AG09319 (cell line): ENCODE measurements at regions not wholly inside any gene's neighbourhood (a gene's known extent, or its start where the extent isn't known, plus 50 kb on each side); places are given as distances from the start of the nearest gene placed in this dataset.

Experiments
- DNase-seq: peaks from one replicate; pipeline ENCODE4 v3.0.0-alpha.2; 2010; ENCODE audit warnings: low read depth; ENCODE audit errors: extremely low read depth
- CTCF ChIP-seq: IDR thresholded peaks from 2 replicates; pipeline ENCODE4 v1.5.1; 2011; ENCODE audit warnings: low read depth, mild to moderate bottlenecking, inconsistent platforms, low read length, moderate library complexity

DNA sequence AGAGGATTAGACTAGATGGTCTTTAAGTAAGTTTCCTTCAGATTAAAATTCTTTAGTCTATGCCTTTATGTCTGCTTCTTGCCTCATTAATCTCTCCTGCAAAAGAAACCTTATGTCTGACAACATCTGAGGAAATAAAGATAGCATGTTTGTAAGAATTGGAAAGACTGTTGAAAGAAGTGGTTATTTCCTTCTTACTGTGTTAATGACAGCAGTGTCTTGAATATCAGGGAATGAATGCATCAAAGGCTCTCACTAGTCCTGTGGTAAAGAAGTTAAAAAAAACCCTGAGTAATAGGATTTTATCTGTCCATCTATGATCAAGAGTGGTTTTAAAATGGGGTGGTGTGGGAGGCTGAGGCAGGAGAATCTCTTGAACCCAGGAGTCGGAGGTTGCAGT is 302.0 kb downstream of the PRL start:
- no peak for DNase-seq
- no peak for TF ChIP-seq CTCF

- TF ChIP-seq CTCF: no peak
- no peak for DNase-seq
Measured at GRCh38 chr6:21995318-21995717, 301.5 kb downstream of the PRL start.

DNA sequence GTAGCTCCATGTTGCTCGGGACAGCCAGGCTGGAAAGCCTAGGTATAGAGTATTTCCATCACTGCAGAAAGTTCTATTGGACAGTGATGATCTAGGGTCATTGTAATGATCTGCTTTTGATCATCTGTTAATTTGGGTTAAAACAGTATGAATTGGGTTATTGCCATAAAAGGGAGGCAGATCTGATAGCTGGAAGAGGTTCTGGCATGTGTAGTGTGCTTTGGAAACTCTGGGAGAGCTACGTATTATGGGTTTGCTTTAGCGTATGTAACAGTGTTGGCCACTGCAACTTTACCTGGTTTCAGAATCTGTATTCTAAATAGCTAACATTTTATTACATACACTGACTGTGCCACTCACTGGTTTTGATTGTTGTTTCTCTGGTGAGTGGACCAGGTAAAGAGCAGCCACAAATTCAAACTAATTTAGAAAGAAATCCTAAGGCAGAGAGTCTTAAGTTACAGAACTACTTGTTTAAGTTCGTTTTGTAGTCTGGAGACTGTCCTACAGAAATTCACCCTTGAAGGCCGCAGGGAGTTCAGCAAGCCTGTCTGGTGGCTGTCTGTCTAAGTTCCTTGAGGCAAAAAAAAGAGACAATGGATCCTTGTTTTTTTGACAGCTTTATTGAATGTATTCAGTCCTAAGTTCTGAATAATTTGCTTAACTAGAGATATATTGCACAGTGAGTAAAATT is 300.3 kb downstream of the PRL start:
- DNase-seq: no peak
- TF ChIP-seq CTCF: no peak

DNA sequence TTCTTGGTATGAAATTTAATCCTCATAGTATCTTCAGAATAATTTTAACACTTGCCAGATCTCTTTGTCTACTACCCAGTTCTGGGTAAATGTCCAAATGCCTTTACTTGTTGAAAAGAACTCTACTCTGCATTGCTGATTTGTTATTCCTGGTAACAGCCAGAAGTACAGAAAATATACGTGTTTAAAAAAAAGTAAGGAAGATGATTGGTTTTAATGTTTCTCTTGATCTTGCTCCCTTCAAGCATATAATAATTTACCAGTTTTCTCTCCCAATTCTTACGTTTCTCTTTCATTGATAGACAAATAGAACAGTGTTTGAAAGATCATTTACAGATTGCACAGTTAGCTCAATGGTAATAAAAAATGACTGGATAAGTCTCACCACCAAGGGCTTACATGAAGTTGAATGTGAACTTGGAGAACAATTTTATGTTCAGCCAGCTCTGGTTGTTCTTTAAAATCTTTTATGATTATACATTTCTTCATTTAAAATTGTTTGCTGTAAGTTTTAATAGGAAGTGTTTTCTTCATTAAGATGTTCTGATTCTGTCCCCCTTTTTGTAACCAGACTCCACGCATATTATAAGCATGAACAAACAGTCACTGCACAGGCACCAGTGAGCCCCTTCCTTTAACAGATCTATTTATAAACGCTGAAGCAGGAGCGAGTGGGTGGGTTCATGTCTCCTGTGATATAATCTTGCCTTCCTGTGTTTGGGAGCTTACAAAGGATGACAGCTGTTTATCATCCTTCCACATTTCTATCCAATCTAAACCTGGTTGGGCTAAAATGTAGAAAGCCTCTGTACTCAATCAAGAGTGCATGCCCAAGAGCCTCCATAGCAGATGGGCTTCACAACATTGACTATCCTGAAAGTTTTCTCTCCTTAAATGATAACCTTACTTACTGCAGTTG is 299.5 kb downstream of the PRL start:
- no peak for TF ChIP-seq CTCF
- no peak for DNase-seq

DNA sequence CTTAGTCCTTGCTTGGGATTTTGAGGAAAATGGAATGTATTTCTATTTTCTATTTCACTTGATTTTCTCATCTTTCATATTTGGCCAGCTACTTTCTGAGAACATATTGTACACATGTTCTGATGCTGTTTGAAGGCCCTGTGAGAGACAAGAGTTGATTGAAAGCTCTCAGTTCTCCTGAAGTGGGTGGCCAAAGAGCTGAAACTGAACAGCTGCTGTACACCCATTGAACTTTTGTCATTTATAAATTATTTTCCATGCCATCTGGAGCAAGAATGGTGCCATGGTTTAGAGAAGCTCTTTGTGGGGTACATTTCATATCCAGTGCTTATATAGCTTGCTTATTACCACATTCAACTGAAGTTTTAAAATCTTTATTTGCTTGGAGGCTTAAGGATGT is 298.3 kb downstream of the PRL start:
- no peak for DNase-seq
- no peak for TF ChIP-seq CTCF

DNA sequence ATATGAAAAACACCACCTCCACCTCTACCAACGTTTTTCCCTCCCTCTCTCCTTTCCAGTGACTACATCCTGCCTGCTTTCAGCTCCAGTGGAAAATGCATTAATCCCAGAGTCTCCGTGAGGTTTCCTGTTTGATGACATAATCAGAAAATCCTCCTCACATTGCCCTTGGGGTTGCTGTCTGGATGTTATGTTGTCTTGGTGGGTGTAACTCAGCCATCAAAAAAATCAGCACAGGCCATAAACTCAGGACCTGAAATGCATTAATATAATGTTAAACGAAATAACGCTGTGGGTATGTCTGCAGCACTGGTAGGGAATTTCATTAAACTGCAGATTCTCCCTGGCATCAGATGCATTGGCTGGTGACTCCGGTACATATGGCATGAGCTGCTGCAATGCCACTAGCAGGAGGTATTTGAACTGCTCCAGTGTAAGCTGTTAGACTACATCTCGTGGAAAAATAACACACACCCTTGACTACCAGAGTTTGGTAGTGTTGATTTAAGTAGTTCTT is 297.8 kb downstream of the PRL start:
- TF ChIP-seq CTCF: no peak
- DNase-seq: no peak

DNA sequence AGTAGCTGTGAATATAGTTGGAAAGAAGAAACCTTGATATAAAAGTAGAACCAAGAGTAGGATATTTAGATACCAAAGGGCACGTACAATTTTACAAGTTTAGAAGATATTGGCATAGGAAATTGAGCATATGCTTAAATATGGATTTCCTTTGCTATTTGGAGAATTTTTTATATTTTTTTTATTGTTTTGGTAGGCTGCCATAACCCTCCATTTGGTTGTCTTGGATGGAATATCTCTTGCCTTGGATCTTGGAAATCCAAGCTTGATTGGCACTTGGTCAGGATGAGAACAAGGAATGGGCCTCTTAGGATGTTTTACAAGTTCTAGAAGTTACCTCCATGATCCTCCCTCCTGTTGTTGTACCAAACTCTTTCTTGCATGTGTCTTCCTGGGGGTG is 297.1 kb downstream of the PRL start:
- no peak for DNase-seq
- TF ChIP-seq CTCF: no peak
